ENCODE measurements at regions not wholly inside any gene's neighbourhood (a gene's known extent, or its start where the extent isn't known, plus 50 kb on each side); places are given as distances from the start of the nearest gene placed in this dataset.

DNA sequence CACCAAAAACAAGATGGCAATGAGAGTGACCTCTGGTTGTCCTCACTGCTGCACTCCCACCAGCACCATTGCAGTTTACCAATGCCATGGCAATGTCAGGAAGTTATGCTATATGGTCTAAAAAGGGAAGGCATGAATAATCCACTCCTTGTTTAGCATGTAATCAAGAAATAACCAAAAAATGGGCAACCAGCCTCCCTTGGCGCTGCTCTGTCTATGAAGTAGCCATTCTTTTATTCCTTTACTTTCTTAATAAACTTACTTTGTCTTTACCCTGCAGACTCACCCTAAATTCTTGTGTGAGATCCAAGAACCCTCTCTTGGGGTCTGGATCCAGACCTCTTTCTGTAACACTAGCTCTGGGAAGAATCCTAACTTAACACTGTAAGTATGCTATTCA is 127.4 kb upstream of the IFNE start:
- TF ChIP-seq POLR2AphosphoS5 (IDR thresholded peaks at IDR 0.05; ENCODE audit: low read depth, low read length), result no peak
- TF ChIP-seq, protein P1, sequence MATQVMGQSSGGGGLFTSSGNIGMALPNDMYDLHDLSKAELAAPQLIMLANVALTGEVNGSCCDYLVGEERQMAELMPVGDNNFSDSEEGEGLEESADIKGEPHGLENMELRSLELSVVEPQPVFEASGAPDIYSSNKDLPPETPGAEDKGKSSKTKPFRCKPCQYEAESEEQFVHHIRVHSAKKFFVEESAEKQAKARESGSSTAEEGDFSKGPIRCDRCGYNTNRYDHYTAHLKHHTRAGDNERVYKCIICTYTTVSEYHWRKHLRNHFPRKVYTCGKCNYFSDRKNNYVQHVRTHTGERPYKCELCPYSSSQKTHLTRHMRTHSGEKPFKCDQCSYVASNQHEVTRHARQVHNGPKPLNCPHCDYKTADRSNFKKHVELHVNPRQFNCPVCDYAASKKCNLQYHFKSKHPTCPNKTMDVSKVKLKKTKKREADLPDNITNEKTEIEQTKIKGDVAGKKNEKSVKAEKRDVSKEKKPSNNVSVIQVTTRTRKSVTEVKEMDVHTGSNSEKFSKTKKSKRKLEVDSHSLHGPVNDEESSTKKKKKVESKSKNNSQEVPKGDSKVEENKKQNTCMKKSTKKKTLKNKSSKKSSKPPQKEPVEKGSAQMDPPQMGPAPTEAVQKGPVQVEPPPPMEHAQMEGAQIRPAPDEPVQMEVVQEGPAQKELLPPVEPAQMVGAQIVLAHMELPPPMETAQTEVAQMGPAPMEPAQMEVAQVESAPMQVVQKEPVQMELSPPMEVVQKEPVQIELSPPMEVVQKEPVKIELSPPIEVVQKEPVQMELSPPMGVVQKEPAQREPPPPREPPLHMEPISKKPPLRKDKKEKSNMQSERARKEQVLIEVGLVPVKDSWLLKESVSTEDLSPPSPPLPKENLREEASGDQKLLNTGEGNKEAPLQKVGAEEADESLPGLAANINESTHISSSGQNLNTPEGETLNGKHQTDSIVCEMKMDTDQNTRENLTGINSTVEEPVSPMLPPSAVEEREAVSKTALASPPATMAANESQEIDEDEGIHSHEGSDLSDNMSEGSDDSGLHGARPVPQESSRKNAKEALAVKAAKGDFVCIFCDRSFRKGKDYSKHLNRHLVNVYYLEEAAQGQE (IDR thresholded peaks at IDR 0.05; ENCODE audit: insufficient read depth in 1 of 2, low read depth in 2 of 2, low read length in 2 of 2), result no peak
- no peak for TF ChIP-seq SIN3A (IDR thresholded peaks at IDR 0.05; ENCODE audit: borderline replicate concordance, insufficient read depth, low read length)
- TF ChIP-seq FOXP2 (optimal IDR thresholded peaks at IDR 0.05; ENCODE audit: borderline replicate concordance, extremely low read depth, extremely low read length, insufficient read depth), result no peak
